Stimulated activated naive CD8-positive, alpha-beta T cell treated with anti-CD3 and anti-CD28 coated beads, Interleukin-15, Interleukin-2, amounts not matched to agents 100 ng/mL and 50 ng/mL, for 24 hours (primary cell): ENCODE measurements at regions not wholly inside any gene's neighbourhood (a gene's known extent, or its start where the extent isn't known, plus 50 kb on each side); places are given as distances from the start of the nearest gene placed in this dataset.

Source experiments
- H3K27ac Mint-ChIP-seq: one replicate; pipeline ENCODE4 v1.8.0; 2021; ENCODE audit warnings: mild to moderate bottlenecking, mixed read lengths
- H3K27me3 Mint-ChIP-seq: one replicate; pipeline ENCODE4 v1.8.0; 2021; ENCODE audit warnings: mixed read lengths
- H3K36me3 Mint-ChIP-seq: one replicate; pipeline ENCODE4 v1.8.0; 2021; ENCODE audit warnings: low read depth, mixed read lengths
- H3K4me1 Mint-ChIP-seq: one replicate; pipeline ENCODE4 v1.8.0; 2021; ENCODE audit warnings: low read depth, mixed read lengths
- H3K4me3 Mint-ChIP-seq: one replicate; pipeline ENCODE4 v1.8.0; 2021; ENCODE audit warnings: mild to moderate bottlenecking, mixed read lengths
- H3K9me3 Mint-ChIP-seq: one replicate; pipeline ENCODE4 v1.8.0; 2021; ENCODE audit warnings: mixed read lengths

GRCh38 chr15:81520480-81520879, 146.5 kb upstream of the TMC3 start:
- Mint-ChIP-seq H3K4me1 (no peaks in the 10 kb centered on the region), H3K27me3 (peaks cover 8% of the 10 kb centered on the region), H3K9me3 (no peaks in the 10 kb centered on the region), H3K4me3 (no peak overlapping the region), H3K36me3 (no peaks in the 10 kb centered on the region), H3K27ac (no peak overlapping the region)

GRCh38 chr15:81516461-81516860, 142.4 kb upstream of the TMC3 start:
- H3K9me3 Mint-ChIP-seq = no peaks in the 10 kb centered on the region
- peaks cover 8% of the 10 kb centered on the region for H3K27me3 Mint-ChIP-seq
- H3K27ac Mint-ChIP-seq = no peak overlapping the region
- H3K4me1 Mint-ChIP-seq = no peaks in the 10 kb centered on the region
- no peaks in the 10 kb centered on the region for H3K36me3 Mint-ChIP-seq
- H3K4me3 Mint-ChIP-seq = no peak overlapping the region

- Mint-ChIP-seq H3K4me1 (no peaks in the 10 kb centered on the region), H3K36me3 (no peaks in the 10 kb centered on the region), H3K4me3 (no peak overlapping the region), H3K27me3 (peaks cover 8% of the 10 kb centered on the region), H3K9me3 (no peaks in the 10 kb centered on the region), H3K27ac (no peak overlapping the region)
These were observed 142.0 kb upstream of the TMC3 start for GRCh38 chr15:81516012-81516411.

GRCh38 chr15:81514725-81515124, 140.7 kb upstream of the TMC3 start:
- no peaks in the 10 kb centered on the region for H3K4me1 Mint-ChIP-seq
- peaks cover 8% of the 10 kb centered on the region for H3K27me3 Mint-ChIP-seq
- H3K4me3 Mint-ChIP-seq = no peak overlapping the region
- no peak overlapping the region for H3K27ac Mint-ChIP-seq
- H3K36me3 Mint-ChIP-seq = no peaks in the 10 kb centered on the region
- no peaks in the 10 kb centered on the region for H3K9me3 Mint-ChIP-seq

GRCh38 chr15:81511138-81511537, 137.1 kb upstream of the TMC3 start:
- Mint-ChIP-seq H3K4me1 (no peaks in the 10 kb centered on the region), H3K9me3 (no peaks in the 10 kb centered on the region), H3K27me3 (peaks cover 7% of the 10 kb centered on the region), H3K27ac (no peak overlapping the region), H3K4me3 (no peak overlapping the region), H3K36me3 (no peaks in the 10 kb centered on the region)

GRCh38 chr15:81507831-81508230, 133.8 kb upstream of the TMC3 start:
- H3K36me3 Mint-ChIP-seq = no peaks in the 10 kb centered on the region
- H3K27ac Mint-ChIP-seq = no peak overlapping the region
- no peaks in the 10 kb centered on the region for H3K9me3 Mint-ChIP-seq
- peaks cover 3% of the 10 kb centered on the region for H3K27me3 Mint-ChIP-seq
- H3K4me1 Mint-ChIP-seq = no peaks in the 10 kb centered on the region
- H3K4me3 Mint-ChIP-seq = no peak overlapping the region

- Mint-ChIP-seq H3K4me1 (no peaks in the 10 kb centered on the region), H3K36me3 (no peaks in the 10 kb centered on the region), H3K27ac (no peak overlapping the region), H3K4me3 (no peak overlapping the region), H3K9me3 (no peaks in the 10 kb centered on the region), H3K27me3 (peaks cover 3% of the 10 kb centered on the region)
These were observed 132.9 kb upstream of the TMC3 start for GRCh38 chr15:81506936-81507335.

GRCh38 chr15:81506071-81506470, 132.1 kb upstream of the TMC3 start:
- H3K9me3 Mint-ChIP-seq = no peaks in the 10 kb centered on the region

GRCh38 chr15:81504170-81504905, 130.3 kb upstream of the TMC3 start:
- Mint-ChIP-seq H3K27ac (no peak overlapping the region), H3K9me3 (no peaks in the 10 kb centered on the region), H3K36me3 (no peaks in the 10 kb centered on the region), H3K4me3 (no peak overlapping the region), H3K4me1 (no peaks in the 10 kb centered on the region), H3K27me3 (peaks cover 3% of the 10 kb centered on the region)

More at GRCh38 chr15:81506071-81506470, 132.1 kb upstream of the TMC3 start:
- Mint-ChIP-seq H3K27ac (no peak overlapping the region), H3K4me1 (no peaks in the 10 kb centered on the region), H3K27me3 (peaks cover 3% of the 10 kb centered on the region), H3K4me3 (no peak overlapping the region), H3K36me3 (no peaks in the 10 kb centered on the region)

- Mint-ChIP-seq H3K4me1 (no peaks in the 10 kb centered on the region), H3K9me3 (no peaks in the 10 kb centered on the region), H3K27me3 (peaks cover 3% of the 10 kb centered on the region), H3K27ac (no peak overlapping the region), H3K4me3 (no peak overlapping the region), H3K36me3 (no peaks in the 10 kb centered on the region)
These were observed 128.4 kb upstream of the TMC3 start for GRCh38 chr15:81502439-81502838.

GRCh38 chr15:81500081-81500480, 126.1 kb upstream of the TMC3 start:
- no peaks in the 10 kb centered on the region for H3K4me1 Mint-ChIP-seq
- no peak overlapping the region for H3K27ac Mint-ChIP-seq
- no peaks in the 10 kb centered on the region for H3K9me3 Mint-ChIP-seq
- no peak overlapping the region for H3K4me3 Mint-ChIP-seq
- no peaks in the 10 kb centered on the region for H3K36me3 Mint-ChIP-seq
- peaks cover 3% of the 10 kb centered on the region for H3K27me3 Mint-ChIP-seq

GRCh38 chr15:81498294-81498693, 124.3 kb upstream of the TMC3 start:
- H3K4me1 Mint-ChIP-seq = no peaks in the 10 kb centered on the region
- no peak overlapping the region for H3K27ac Mint-ChIP-seq

GRCh38 chr15:81497238-81497637, 123.2 kb upstream of the TMC3 start:
- Mint-ChIP-seq H3K4me3 (no peak overlapping the region), H3K27ac (no peak overlapping the region), H3K27me3 (peaks cover 4% of the 10 kb centered on the region), H3K4me1 (no peaks in the 10 kb centered on the region), H3K9me3 (no peaks in the 10 kb centered on the region), H3K36me3 (no peaks in the 10 kb centered on the region)

More at GRCh38 chr15:81498294-81498693, 124.3 kb upstream of the TMC3 start:
- Mint-ChIP-seq H3K9me3 (no peaks in the 10 kb centered on the region), H3K36me3 (no peaks in the 10 kb centered on the region), H3K4me3 (no peak overlapping the region), H3K27me3 (peaks cover 4% of the 10 kb centered on the region)

- Mint-ChIP-seq H3K4me3 (no peak overlapping the region), H3K27ac (no peak overlapping the region), H3K4me1 (no peaks in the 10 kb centered on the region), H3K9me3 (no peaks in the 10 kb centered on the region), H3K27me3 (peaks cover 4% of the 10 kb centered on the region), H3K36me3 (no peaks in the 10 kb centered on the region)
These were observed 121.9 kb upstream of the TMC3 start for GRCh38 chr15:81495780-81496467.

- Mint-ChIP-seq H3K4me3 (no peak overlapping the region), H3K36me3 (no peaks in the 10 kb centered on the region), H3K27ac (no peak overlapping the region), H3K9me3 (no peaks in the 10 kb centered on the region), H3K27me3 (peaks cover 11% of the 10 kb centered on the region), H3K4me1 (no peaks in the 10 kb centered on the region)
These were observed 119.1 kb upstream of the TMC3 start for GRCh38 chr15:81492969-81493645.
